HS-5 (cell line): ENCODE measurements at regions not wholly inside any gene's neighbourhood (a gene's known extent, or its start where the extent isn't known, plus 50 kb on each side); places are given as distances from the start of the nearest gene placed in this dataset.

Source experiments
- DNase-seq: peaks from one replicate; pipeline ENCODE4 v3.0.0-alpha.2; 2012; ENCODE audit warnings: low read depth

DNA sequence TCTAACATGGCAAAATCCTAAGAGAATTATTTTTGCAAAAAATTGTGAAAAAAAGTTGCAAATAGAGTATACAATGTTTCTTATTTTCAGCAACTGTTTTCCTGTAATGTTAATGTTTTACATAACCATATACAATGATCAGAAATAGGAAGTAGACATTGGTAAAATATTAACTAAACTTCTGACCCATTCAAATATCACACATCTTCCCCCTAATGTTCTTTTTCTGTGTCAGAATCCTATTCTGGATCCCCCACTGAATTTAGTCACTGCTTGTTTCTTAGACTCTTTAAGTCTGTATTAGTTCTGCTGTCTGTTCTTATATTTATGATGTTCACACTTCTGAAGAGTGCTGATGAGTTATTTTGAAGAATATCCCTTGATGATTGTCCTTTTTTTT is 62.0 kb downstream of the HFE start:
- no peak for DNase-seq

DNA sequence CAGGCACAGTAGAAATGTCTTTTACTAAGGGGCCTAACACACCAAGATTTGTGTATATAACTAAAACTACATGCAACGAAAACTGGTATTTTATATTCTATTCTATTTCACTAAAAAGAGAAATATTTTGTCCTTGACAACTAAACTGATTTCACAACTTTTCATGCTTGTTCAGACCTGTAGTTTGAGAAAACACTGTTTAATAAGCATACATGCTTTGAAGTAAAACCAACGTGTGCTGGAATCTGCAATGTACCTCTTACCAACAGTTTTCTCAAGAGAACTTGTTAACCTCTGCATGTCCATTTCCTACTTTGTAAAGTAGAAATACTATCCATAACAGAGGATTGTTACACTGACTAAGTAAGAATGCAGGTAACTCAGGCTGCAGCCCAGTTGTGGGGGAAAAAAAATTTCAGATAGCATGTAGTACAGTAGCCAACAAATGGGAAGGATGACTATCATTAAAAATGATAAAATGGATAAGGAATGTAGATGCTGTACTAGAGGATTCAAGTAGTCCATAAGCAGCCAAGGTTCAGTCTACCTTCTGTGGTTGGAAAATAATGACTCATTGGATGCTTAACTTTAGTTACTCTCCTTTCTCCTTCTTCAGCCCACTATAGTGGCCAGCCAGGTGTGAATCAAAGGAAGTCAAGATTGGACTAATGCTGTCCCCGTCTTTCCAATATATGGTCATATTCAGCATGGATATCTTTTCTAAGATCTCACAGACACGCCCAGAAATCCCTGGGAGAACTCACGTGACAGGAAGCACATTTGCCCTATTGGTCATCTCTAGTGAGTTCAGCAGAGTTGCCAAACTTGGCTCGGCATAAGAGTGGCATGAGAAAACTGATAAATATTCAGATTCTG is 65.2 kb downstream of the HFE start:
- no peak for DNase-seq

DNA sequence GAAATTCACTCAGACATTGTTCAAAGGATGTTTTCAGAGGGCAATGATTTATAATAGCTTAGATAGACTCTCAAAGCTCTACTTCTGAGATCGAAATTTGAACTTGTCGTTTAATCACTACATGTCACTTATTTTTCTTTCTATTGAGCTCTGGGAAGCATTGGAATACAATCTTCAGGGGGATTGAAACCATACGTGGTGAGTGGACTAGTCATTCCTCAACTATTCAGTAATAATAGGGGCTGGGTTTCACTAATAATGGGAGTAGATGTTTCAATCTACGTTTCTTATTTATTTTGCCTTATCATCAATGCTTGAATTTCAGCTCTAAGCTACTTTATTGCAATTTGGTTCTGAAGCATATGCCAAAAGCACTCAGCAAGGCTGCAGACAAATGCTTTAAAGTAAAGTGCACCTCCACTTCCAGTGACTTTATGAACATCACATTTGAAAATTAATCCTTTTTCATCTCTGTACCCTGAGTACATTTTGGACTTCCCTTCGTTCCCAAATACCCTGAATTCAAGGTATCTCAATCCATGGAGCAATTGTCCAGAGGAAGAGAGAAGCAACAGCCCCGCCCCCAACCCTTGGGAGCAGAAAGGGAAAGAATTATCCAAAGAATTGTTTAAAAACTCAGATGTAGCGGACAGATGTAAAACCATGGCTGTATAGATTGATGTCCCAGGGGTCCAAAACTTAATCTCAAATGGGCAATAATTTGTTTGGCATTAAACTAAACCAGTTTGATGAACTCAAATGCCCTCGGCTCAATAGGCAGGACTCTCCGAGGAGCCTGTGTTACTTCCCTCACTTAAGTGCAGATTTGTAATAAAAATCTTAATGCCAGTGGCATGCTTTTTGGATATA is 68.1 kb downstream of the HFE start:
- no peak for DNase-seq

DNA sequence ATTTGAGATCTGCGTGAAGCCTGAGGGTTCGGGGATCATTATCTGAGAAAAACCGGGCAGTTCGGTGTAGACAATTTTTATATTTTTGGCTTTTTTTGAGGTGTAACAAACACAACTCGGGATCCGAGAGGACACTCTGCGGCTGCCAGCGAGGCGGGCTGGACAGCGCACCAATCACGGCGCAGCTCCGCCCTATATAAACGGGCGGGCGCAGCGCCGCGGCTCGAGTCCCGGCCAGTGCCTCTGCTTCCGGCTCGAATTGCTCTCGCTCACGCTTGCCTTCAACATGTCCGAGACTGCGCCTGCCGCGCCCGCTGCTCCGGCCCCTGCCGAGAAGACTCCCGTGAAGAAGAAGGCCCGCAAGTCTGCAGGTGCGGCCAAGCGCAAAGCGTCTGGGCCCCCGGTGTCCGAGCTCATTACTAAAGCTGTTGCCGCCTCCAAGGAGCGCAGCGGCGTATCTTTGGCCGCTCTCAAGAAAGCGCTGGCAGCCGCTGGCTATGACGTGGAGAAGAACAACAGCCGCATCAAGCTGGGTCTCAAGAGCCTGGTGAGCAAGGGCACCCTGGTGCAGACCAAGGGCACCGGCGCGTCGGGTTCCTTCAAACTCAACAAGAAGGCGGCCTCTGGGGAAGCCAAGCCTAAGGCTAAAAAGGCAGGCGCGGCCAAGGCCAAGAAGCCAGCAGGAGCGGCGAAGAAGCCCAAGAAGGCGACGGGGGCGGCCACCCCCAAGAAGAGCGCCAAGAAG is 69.0 kb downstream of the HFE start:
- peak; percentile 70 for DNase-seq

DNA sequence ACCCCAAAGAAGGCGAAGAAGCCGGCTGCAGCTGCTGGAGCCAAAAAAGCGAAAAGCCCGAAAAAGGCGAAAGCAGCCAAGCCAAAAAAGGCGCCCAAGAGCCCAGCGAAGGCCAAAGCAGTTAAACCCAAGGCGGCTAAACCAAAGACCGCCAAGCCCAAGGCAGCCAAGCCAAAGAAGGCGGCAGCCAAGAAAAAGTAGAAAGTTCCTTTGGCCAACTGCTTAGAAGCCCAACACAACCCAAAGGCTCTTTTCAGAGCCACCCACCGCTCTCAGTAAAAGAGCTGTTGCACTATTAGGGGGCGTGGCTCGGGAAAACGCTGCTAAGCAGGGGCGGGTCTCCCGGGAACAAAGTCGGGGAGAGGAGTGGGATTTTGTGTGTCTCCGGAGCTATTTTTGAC is 69.6 kb downstream of the HFE start:
- no peak for DNase-seq

DNA sequence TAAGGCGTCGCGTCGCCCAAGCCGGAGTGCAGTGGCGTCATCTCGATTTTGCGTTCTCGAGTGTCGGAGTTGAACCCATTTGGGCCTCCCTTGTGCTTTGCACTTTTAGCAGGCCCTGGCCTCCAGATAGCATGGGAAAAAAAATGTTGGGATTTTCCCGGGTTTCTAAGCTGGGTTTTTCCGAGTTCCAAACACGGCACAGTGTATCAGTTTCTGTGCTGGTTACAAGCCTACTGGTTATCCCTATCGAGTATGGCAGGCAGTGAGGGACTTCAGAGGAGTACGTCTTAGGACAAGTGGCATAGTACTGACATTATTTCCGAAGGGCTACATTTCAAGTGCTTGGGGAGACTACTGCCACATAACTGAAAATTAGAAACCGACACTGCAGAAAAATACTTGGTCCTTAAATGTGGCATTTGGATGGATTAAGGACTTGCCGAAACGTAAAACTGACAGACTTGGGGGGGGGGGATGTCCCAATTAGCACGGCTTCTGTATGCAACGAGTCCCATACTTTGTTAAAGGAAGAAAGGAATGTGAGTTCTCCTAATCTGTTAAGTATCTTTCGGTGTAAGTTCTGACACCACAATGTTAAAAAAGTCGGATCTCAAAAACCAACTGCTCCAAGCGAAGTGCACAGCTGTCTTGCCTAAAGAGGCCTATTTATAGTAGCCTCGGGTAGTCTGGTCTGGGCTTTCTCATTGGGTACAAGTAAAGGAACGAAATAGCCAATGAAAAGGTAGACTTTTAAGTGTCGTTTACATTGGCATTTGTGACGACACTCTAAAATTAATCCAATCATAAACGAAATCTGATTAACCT is 70.2 kb downstream of the HFE start:
- DNase-seq = peak; percentile 97

DNA sequence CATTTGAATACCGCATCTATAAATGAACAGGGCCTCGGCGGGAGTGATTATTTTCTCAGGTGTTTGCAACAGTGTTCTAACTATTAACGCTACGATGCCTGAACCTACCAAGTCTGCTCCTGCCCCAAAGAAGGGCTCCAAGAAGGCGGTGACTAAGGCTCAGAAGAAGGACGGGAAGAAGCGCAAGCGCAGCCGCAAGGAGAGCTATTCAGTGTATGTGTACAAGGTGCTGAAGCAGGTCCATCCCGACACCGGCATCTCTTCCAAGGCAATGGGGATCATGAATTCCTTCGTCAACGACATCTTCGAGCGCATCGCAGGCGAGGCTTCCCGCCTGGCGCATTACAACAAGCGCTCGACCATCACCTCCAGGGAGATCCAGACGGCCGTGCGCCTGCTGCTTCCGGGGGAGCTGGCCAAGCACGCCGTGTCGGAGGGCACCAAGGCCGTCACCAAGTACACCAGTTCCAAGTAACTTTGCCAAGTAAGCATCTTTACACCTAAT is 70.9 kb downstream of the HFE start:
- no peak for DNase-seq

DNA sequence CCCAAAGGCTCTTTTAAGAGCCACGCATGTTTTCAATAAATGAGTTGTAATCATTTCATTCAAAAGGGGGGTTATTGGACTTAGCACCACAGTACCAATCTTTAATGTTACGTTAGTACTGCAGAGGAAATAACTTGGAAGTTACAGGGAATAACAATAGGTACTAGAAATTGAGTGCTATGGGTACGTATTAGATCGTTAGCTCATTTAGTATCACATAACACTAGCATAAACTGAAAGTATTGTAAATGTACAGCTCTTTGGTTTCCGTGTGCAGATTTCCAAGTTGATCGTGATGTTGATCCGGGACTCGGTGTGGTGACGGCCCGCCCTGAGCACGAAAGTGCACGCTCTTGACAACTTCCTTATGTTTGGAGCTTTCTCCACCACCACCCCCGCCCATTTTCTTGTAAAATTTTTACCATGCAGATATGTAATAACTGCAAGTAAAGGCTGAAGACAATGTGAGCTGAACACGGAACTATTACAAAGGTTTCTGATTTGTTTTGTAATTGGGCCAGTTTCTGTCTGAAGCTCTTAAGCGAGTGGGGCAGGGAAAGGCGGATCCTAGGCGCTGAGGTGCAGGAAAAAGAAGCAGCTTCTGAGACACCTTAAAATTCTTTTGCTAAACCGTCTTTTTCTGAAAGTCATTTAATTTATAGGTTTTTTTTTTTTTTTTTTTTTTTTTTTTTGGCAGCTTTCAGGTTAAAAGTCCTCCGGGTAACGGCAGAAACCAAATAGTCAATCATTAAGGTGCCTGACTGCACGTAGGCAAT is 71.5 kb downstream of the HFE start:
- DNase-seq = no peak

DNA sequence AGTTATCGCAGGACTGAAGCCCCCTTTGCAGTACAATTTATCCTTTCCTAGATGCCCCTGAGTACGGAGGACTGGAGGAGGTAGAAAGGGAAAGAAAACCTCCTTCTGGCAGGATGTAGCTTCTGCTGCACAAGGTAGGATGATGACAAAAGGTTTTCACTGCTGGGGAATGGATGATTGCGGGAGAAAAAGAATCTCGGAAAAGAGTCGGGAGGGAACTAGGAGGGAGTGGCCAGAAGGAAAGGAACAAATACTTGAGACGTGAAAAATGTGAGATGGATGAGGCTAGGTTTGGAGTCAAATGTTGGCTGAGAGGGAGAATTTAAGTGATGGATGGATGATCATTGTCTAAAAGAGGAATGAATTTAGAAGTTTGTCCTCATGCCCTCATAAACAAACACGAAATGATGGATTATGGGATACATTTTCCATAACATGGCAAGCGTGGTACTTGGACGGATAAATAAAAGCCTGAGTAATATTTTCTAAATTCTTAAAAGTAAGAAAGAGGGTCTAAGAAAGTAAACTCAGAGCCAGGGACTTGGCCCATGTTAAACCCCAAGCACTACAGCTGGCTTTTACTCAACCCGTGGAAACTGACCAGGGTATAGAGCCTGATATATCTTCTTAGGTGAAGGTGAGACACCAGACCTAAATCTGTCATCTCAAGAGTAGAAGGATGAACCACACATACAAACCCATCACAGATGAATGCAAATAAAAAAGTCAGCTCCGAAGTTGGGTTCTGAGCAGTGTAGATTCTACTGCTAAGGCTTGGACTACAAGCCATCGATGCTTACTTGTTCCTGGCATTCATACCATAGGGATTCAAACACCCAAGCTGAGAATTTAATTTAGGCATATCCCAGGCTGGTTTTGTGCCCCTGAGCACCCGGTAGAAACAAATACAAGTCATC is 72.4 kb downstream of the HFE start:
- DNase-seq = no peak

DNA sequence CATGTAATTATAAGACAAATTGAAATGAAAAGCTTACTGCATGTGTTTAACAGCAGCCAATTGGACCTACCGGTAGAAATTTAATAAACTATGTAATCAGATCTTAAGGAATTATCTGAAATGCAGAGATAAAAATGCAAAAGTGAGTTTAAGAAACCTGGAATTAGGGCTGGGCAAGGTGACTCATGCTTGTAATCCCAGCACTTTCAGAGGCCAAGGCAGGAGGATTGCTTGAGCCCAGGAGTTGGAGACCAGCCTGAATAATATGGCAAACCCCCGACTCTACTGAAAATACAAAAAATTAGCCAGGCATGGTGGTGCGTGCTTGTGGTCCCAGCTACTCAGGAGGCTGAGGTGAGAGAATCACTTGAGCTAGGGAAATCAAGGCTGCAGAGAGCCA is 74.1 kb downstream of the HFE start:
- DNase-seq = no peak

DNA sequence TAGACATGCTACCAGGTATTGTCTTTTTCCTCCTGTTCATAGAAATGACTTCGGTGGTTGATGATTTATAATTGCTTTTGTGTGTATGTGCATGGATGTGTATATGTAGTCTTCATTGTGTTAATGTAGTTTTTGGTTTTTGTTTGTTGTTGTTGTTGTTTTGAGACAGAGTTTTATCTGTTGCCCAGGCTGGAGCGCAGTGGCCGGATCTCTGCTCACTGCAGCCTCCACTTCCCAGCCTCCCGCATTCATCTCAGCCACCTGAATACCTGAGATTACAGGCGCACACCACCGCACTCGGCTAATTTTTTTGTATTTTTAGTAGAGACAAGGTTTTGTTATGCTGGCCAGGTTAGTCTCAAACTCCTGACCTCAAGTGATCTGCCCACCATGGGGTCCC is 75.2 kb downstream of the HFE start:
- DNase-seq = no peak

DNA sequence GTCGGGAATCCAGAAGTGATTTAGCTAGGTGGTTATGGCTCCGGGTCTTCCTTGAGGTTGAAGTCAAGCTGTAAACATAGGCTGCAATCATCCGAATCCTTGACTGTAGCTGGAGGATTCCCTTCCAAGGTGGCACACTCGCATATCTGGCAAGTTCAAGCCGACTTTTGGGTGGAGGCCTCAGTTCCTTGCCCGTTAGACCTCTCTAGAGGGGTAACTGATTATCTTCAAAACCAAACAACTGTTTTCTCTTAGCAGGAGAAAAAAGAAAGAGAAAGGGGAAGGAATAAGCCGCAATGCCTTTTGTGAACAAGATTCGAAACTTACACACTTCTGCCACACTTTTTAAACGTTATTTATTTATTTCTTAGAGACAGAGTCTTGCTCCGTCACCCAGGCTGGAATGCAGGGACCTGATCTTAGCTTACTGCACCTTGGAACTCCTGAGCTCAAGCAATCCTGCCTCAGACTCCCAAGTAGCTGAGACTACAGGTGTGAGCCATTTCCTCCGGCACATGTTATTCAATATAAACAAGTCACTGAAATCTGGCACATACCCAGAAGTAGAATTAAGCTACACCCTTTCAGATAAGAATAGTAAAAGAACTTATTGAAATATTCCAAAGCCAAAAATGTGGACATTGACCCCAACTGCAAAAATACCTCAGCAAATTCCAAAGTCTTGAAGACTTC is 76.3 kb downstream of the HFE start:
- no peak for DNase-seq

DNA sequence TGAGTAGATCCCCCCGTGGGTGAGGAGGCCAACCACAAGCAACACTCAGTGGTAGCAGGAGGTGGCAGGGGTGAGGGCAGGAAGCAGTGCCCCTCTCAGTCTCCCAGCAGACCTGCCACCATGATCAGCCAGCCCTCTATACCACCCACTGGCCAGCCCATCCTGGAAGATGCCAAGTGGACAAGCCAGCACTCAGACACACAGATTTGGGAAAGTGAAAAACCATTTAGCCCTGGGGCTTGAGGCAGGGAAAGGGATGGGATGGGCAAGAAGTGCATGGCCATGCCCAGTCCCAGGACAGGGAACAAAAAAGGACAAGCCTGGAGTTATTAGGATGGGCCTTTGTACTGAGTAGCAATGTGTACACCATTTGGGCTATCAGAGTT is 76.9 kb downstream of the HFE start:
- no peak for DNase-seq

DNA sequence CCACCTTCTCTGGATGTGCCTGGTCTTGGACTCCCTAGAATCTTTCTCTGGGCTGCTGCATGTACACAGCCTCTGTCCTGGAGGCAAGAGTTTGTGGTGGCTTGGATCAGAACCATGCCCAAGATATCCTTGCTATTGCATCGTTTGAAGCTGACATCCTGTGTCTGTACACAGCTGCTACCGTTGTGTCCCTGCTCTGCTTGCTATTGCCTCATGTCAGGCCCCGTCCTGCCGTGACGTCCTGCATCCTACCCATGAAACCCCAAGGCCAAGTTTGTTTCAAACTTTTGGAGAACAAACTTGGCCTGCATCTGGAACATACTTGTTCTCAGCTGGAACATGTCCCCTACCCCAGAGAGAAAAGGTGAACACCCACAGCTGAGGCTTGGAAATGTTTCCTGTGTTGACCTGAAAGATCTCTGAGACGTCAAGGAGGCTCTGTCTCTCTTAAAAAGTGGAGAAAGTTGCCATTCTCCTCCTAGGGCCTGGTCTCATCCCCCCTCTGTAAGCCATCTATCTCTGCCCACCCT is 78.1 kb downstream of the HFE start:
- no peak for DNase-seq

DNA sequence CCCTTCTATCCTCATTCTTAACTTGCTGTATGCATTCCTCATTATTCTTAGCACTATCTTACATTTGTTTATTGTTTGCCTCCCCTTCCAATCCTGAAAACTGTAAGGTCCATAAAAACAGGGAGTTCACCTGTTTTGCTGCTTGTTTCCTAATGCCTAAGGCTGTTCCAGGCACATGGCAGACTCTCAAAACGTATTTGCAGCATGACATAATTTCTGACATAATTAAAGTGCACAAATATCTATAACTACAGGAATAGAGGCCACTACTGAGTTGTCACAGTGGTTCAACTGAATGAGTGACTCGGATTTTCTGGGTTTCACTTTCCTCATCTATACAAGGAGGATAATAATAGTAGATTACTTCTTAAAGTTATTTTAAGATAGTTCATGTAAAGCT is 83.0 kb downstream of the HFE start:
- DNase-seq = no peak

DNA sequence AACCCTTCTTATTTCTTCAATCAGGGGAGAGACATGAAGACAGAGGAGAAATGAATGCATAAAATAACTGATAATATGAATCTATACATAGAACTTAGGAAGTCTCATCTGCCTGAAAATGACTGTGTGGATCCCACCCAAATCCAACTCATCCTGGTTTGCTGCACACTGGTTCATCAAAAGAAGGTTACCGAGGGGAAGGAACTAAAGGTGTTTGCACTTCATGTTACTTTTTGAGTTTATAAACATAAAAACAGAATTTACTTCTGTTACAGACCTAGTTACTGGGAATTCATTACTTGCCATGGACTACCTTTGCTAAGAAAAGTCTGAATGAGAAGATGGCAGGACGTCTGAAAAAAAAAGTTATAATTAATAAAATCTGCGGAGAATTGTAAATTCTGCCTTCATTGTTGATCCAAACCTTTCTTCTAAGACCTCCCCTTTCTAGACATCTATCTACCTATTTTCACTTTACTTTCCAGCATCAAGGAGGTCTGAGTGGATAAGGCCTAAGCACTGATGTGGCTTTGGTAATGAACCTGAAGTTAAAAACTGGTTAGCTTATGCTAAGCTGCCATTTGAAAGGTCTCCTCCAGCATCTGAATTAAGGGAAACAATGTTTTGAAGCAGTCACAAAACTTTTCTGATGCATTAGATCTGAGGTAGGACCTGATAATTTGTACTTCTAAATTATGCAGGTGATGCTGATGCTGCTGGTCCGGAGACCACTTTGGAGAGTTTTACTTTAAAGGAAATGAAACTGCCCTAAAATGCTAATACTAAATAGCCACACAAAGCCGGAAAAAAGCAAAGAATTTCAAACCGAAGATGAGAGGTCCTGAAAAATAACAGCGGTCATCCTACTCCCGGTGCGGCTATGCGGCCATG is 84.0 kb downstream of the HFE start:
- no peak for DNase-seq

DNA sequence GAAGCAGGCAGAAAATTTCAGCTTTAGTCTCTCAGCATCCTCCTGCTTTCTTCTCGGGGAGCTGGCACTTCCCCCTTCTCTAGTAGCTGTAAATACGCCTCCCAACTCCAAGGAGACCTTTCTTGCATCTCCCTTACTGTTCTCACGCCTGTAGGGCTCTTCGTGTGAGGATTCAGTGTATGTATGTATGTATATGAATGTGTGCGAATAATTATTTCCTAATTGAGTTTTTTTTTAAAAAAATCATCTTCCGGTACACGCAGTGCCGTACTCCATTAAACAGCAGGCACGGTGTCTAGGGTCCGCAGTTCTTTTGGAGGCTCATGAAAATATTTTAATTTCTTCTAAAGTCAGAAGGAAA is 85.4 kb downstream of the HFE start:
- no peak for DNase-seq

DNA sequence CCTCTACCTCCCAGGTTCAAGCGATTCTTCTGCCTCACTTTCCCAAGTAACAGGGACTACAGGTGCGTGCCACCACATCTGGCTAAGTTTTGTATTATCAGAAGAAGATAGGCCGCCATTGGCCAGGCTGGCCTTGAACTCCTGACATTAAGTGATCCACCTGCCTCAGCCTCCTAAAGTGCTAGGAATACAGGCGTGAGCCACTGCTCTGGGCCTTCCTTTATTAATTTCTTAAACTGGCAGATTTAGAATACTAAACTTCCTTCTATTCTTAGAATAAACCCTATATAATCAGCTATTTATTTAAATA is 86.6 kb downstream of the HFE start:
- no peak for DNase-seq
